GM18511 (cell line): ENCODE measurements at regions not wholly inside any gene's neighbourhood (a gene's known extent, or its start where the extent isn't known, plus 50 kb on each side); places are given as distances from the start of the nearest gene placed in this dataset.
"Not testable (repeated sequence)": the region's sequence is repeated elsewhere in the genome, so short reads cannot be mapped to it uniquely, and the experiment has no call there.

ENCODE experiments used
- ATAC-seq: cut with Tn5 transposase; IDR thresholded peaks from one replicate; pipeline ENCODE4 v1.9.1; 2021; ENCODE audit warnings: mild to moderate bottlenecking, moderate library complexity; ENCODE audit not compliant: unreplicated experiment

GRCh38 chr6:121682666-121683065 lies 247.2 kb downstream of the GJA1 start:
- ATAC-seq, result no peak

- not testable (repeated sequence) for ATAC-seq
Observed at GRCh38 chr6:121685806-121686205, 250.4 kb downstream of the GJA1 start.

GRCh38 chr6:121686611-121687023 lies 251.2 kb downstream of the GJA1 start:
- no peak for ATAC-seq

GRCh38 chr6:121688974-121689373 lies 253.5 kb downstream of the GJA1 start:
- ATAC-seq, result no peak

- no peak for ATAC-seq
Observed at GRCh38 chr6:121691126-121691551, 255.7 kb downstream of the GJA1 start.

GRCh38 chr6:121694389-121694788 lies 258.9 kb downstream of the GJA1 start:
- ATAC-seq, result no peak

- no peak for ATAC-seq
Observed at GRCh38 chr6:121694801-121695251, 259.4 kb downstream of the GJA1 start.

GRCh38 chr6:121695329-121695728 lies 259.9 kb downstream of the GJA1 start:
- no peak for ATAC-seq

GRCh38 chr6:121697921-121698320 lies 262.5 kb downstream of the GJA1 start:
- no peak for ATAC-seq

- no peak for ATAC-seq
Observed at GRCh38 chr6:121698617-121699016, 263.2 kb downstream of the GJA1 start.

GRCh38 chr6:121703129-121703528 lies 267.7 kb downstream of the GJA1 start:
- ATAC-seq, result not testable (repeated sequence)

- ATAC-seq, result no peak
Observed at GRCh38 chr6:121711472-121711871, 276.0 kb downstream of the GJA1 start.

- ATAC-seq, result no peak
Observed at GRCh38 chr6:121717686-121718085, 282.2 kb downstream of the GJA1 start.

- not testable (repeated sequence) for ATAC-seq
Observed at GRCh38 chr6:121720867-121721266, 285.4 kb downstream of the GJA1 start.

- no peak for ATAC-seq
Observed at GRCh38 chr6:121723623-121724022, 288.2 kb downstream of the GJA1 start.

GRCh38 chr6:121724576-121724975 lies 289.1 kb downstream of the GJA1 start:
- ATAC-seq, result no peak

GRCh38 chr6:121726596-121726995 lies 291.1 kb downstream of the GJA1 start:
- no peak for ATAC-seq

GRCh38 chr6:121730616-121731015 lies 295.2 kb downstream of the GJA1 start:
- ATAC-seq, result no peak

GRCh38 chr6:121731381-121731780 lies 295.9 kb downstream of the GJA1 start:
- ATAC-seq, result no peak

- ATAC-seq, result no peak
Observed at GRCh38 chr6:121732641-121733040, 297.2 kb downstream of the GJA1 start.

- no peak for ATAC-seq
Observed at GRCh38 chr6:121733234-121733633, 297.8 kb downstream of the GJA1 start.

GRCh38 chr6:121740188-121740587 lies 304.7 kb downstream of the GJA1 start:
- ATAC-seq, result not testable (repeated sequence)

- ATAC-seq, result no peak
Observed at GRCh38 chr6:121743691-121744090, 308.2 kb downstream of the GJA1 start.
